Memory B cell (primary cell): ENCODE measurements at regions not wholly inside any gene's neighbourhood (a gene's known extent, or its start where the extent isn't known, plus 50 kb on each side); places are given as distances from the start of the nearest gene placed in this dataset.

Experiments
- ATAC-seq: fragments of 150-1000 bp; cut with Tn5 transposase; 2 replicates; pipeline ENCODE4 v1.10.0; 2021; ENCODE audit warnings: low read depth, mild to moderate bottlenecking, moderate library complexity
- DNase-seq, 2 donors: peaks; one replicate each; pipeline ENCODE4 v3.0.0; 2022; ENCODE audit warnings: low spot score in 2 of 2
- H3K27ac Mint-ChIP-seq: one replicate; pipeline ENCODE4 v1.8.0; 2022; ENCODE audit warnings: mild to moderate bottlenecking, moderate library complexity, mixed read lengths
- H3K27me3 Mint-ChIP-seq: one replicate; pipeline ENCODE4 v1.8.0; 2022; ENCODE audit warnings: mixed read lengths
- H3K36me3 Mint-ChIP-seq: one replicate; pipeline ENCODE4 v1.8.0; 2022; ENCODE audit warnings: mild to moderate bottlenecking, mixed read lengths
- H3K4me1 Mint-ChIP-seq: one replicate; pipeline ENCODE4 v1.8.0; 2022; ENCODE audit warnings: mixed read lengths
- H3K4me3 Mint-ChIP-seq: one replicate; pipeline ENCODE4 v1.8.0; 2022; ENCODE audit warnings: mild to moderate bottlenecking, moderate library complexity, mixed read lengths
- H3K9me3 Mint-ChIP-seq: one replicate; pipeline ENCODE4 v1.8.0; 2022; ENCODE audit warnings: mixed read lengths

DNA sequence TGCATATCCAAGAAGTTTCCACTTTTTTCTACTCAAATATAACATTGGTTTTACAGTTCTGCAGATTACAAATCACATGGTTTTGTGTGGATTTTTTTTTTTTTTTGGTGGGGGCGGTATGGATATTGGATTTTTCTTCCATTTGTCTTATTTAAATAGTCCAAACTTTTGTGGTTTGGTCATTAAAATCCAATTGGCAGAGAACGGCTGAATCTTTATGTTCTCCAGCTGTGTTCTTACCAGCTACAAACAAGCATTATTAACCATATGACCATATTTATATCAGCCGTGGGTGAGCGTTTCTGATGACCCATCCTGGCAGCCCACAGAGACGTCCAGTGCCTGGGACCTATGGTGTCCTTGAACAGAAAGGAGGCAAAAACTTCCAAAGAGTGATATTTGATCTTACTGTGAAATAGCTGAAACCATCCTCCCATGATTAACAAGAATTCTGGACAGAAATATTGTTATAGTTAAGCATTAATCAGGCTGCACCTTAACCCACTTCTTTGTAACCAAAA lies 200.4 kb downstream of the LYPLAL1 start:
- Mint-ChIP-seq H3K27ac (no peak overlapping the region), H3K27me3 (no peaks in the 10 kb centered on the region), H3K4me1 (no peaks in the 10 kb centered on the region), H3K36me3 (no peaks in the 10 kb centered on the region), H3K4me3 (no peak overlapping the region), H3K9me3 (no peaks in the 10 kb centered on the region)
- DNase-seq (no peak), ATAC-seq (no peak)

DNA sequence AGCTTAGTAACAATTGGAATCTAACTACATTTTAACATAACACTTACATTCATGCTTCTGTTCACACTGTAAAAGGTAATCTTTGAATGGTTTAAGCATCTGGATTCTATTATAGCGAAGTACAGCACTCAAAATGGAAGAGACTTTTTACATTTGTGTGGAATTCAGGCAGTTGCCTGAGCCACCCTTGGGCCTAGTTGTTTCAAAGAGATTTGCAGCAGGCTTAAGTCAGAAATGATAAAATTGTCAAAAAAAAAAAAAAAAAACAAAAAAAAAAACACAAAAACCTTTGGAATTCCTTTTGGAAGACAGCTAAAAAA lies 199.9 kb downstream of the LYPLAL1 start:
- no peak for DNase-seq
- Mint-ChIP-seq H3K4me3 (no peak overlapping the region), H3K27me3 (no peaks in the 10 kb centered on the region), H3K27ac (no peak overlapping the region), H3K9me3 (no peaks in the 10 kb centered on the region), H3K4me1 (no peaks in the 10 kb centered on the region), H3K36me3 (no peaks in the 10 kb centered on the region)
- ATAC-seq = no peak

DNA sequence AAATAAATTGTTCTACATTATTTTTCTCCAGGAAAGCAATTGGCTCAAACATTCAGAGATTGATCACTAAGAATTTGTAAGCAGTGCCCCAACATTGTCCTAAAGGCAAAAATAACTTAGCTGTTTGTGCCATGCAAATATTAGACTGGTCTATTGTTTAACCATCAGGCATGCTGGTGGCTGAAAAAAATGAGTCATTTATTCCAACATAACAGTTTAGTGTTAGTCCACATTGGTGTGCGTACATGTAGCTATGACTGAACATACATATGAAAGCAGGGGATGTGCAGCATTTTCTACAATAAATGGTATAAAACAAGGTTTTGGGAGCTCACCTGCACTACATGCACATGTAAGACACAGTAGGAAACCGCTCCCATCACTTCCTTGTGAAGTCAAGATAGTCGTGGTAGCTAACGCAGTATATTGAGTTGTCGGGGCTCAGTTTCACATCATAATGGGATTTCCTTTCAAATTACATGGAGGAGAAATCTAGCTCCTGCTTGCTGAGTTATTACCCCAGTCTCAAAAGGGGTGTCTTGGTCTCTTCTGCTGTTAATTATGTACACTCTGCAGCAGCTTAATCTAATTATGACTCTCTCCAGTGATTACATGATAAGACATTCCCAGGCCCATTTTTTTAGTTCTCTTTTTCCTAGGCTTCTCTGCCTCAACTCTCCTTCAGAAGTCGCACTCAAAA lies 199.4 kb downstream of the LYPLAL1 start:
- Mint-ChIP-seq H3K27ac (no peak overlapping the region), H3K27me3 (no peaks in the 10 kb centered on the region), H3K4me1 (no peaks in the 10 kb centered on the region), H3K4me3 (no peak overlapping the region), H3K9me3 (no peaks in the 10 kb centered on the region), H3K36me3 (no peaks in the 10 kb centered on the region)
- DNase-seq (no peak), ATAC-seq (no peak)

DNA sequence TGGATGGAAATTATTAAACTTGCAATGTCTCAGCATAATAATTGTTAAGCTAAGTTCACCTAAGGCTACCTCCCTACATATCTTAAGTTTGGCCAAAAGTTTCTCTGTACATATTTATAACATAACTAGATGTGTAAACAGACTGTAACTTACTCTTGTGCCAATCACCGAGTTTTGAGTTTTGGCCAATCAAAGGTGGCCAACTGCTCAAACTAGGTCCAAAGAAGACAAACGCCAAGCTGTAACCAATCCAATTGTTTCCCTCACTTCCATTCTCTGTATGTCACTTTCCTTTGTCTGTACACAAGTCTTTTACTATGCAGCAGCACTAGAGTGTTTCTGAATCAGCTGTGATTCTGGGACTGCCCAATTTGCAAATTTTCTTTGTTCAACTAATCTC lies 197.8 kb downstream of the LYPLAL1 start:
- Mint-ChIP-seq H3K9me3 (no peaks in the 10 kb centered on the region), H3K27ac (no peak overlapping the region), H3K36me3 (no peaks in the 10 kb centered on the region)

DNA sequence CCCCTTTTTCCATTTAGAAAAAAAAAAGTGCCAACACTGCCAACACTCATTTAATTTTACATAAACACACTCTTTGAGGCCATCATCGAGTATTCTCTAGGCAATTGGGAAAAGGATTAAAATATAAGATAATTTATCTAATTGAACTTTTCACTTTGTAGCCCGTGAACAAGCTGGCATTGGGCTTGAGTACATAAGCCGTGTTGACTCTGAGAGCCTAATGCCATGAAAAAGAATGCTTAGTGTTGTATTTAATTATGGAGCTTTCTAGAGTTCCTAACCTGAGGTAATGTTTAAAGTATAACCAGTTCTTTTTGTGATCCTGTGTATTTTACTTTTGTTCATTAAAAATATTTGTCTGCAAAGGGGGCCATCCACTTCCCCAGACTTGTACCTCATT lies 193.8 kb downstream of the LYPLAL1 start:
- no peak overlapping the region for H3K4me3 Mint-ChIP-seq
- no peak overlapping the region for H3K27ac Mint-ChIP-seq
- DNase-seq (no peak), ATAC-seq (no peak)
- no peaks in the 10 kb centered on the region for H3K27me3 Mint-ChIP-seq
- H3K9me3 Mint-ChIP-seq = no peaks in the 10 kb centered on the region
- no peaks in the 10 kb centered on the region for H3K4me1 Mint-ChIP-seq
- no peaks in the 10 kb centered on the region for H3K36me3 Mint-ChIP-seq

More for the DNA sequence above, 197.8 kb downstream of the LYPLAL1 start:
- Mint-ChIP-seq H3K27me3 (no peaks in the 10 kb centered on the region), H3K4me3 (no peak overlapping the region), H3K4me1 (no peaks in the 10 kb centered on the region)
- no peak for ATAC-seq
- no peak for DNase-seq

DNA sequence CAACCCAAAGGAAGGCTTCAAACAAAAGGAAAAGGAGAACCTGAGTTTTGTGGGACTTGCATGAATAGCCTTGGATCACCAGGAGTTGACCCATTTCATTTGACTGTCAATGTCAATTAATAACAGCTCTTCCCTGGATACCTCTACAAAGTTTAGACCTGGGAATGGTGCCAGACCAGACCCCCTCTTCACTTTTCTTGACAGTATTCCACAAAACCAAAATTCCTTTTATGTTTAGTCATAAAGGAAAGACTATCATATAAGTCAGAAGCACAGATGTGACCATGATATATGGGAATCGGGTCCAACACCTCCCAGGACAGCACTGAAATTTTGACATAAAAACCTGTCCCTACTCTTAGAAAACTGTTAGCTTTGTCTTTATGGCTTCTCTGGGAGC lies 191.8 kb downstream of the LYPLAL1 start:
- ATAC-seq (no peak), DNase-seq (no peak)
- Mint-ChIP-seq H3K4me1 (no peaks in the 10 kb centered on the region), H3K9me3 (no peaks in the 10 kb centered on the region), H3K27me3 (no peaks in the 10 kb centered on the region), H3K4me3 (no peak overlapping the region), H3K27ac (no peak overlapping the region), H3K36me3 (no peaks in the 10 kb centered on the region)

DNA sequence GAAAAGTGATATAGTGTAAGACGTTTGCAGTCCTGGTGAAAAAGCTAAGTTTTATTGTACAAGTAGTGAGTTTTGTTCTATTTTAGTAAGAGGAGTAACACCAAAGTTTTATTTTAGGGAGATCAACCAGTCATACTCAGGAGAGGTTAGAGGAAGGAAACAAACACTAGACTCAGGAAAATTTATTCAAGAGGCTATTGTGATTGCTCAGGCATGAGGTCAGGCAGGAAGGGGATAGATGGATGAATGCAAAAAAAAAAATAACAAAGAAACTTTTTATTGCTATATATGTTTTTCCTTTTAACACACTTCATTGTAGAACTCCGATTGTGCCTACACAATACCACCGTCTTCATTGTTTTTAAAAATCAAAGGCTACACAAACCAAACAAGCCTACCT lies 189.0 kb downstream of the LYPLAL1 start:
- Mint-ChIP-seq H3K4me3 (no peak overlapping the region), H3K27ac (no peak overlapping the region), H3K36me3 (no peaks in the 10 kb centered on the region), H3K9me3 (peaks cover 2% of the 10 kb centered on the region), H3K4me1 (no peaks in the 10 kb centered on the region), H3K27me3 (no peaks in the 10 kb centered on the region)
- ATAC-seq (no peak), DNase-seq (no peak)

DNA sequence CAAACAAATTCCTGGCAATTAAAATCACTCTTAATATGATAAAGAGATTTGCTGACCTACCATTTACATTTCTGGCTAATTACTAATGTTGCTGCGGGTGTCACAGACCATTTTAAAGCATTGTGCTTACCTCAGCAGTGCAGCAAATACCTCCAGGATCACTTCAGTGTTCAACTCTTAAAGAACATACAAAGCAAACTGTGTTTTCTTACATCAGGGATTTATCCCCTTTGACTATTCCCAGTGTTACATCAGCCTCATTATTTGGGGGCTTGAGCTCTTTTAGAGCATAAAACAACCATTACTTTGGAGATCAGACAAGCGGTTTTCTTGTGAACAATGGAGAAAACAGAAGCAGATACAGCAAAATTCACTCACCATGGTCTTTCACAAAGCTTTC lies 185.4 kb downstream of the LYPLAL1 start:
- DNase-seq (no peak), ATAC-seq (no peak)
- Mint-ChIP-seq H3K4me3 (no peak overlapping the region), H3K4me1 (no peaks in the 10 kb centered on the region), H3K9me3 (peaks cover 2% of the 10 kb centered on the region), H3K27me3 (no peaks in the 10 kb centered on the region), H3K36me3 (peaks cover 2% of the 10 kb centered on the region), H3K27ac (no peak overlapping the region)

DNA sequence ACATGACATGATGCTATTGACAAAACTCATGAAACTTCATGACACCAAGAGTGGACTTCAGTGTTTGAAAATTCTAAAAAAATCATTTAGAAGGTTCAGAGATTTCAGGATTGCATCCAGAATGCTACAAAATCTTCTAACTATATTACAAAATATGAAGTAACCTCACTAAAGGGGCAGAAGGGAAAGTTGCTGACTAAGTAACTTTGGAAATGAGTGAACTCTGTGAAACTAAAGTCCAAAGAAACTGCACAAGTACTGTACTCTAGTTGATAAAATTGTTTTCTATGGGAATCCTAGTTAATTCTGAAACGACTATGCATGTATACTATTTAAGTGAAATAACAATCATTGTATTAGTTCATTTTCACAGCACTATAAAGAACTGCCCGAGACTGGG lies 184.4 kb downstream of the LYPLAL1 start:
- H3K4me1 Mint-ChIP-seq = no peaks in the 10 kb centered on the region
- peaks cover 2% of the 10 kb centered on the region for H3K9me3 Mint-ChIP-seq
- ATAC-seq (no peak), DNase-seq (no peak)
- H3K27ac Mint-ChIP-seq = no peak overlapping the region
- no peak overlapping the region for H3K4me3 Mint-ChIP-seq
- no peaks in the 10 kb centered on the region for H3K27me3 Mint-ChIP-seq
- H3K36me3 Mint-ChIP-seq = peaks cover 2% of the 10 kb centered on the region

DNA sequence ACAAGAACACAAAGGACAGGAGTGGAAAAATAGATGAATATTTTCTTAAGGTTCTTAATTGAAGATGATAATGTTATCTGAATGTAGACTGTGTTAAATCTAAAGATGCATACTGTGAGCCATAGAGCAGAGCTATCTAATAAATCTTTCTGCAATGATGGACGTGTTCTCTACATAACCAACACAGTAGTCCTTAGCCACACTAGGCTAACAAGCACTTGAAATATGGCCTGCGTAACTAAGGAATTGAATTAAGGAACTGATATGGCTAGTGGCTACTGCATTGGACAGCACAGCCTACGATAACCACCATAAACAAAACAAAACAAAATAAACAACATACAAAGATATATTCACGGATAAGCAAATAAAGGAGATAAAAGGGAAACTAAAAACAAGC lies 181.3 kb downstream of the LYPLAL1 start:
- DNase-seq = no peak
- ATAC-seq = no peak
- Mint-ChIP-seq H3K27ac (no peak overlapping the region), H3K27me3 (no peaks in the 10 kb centered on the region), H3K36me3 (peaks cover 2% of the 10 kb centered on the region), H3K9me3 (peaks cover 2% of the 10 kb centered on the region), H3K4me3 (no peak overlapping the region), H3K4me1 (no peaks in the 10 kb centered on the region)

DNA sequence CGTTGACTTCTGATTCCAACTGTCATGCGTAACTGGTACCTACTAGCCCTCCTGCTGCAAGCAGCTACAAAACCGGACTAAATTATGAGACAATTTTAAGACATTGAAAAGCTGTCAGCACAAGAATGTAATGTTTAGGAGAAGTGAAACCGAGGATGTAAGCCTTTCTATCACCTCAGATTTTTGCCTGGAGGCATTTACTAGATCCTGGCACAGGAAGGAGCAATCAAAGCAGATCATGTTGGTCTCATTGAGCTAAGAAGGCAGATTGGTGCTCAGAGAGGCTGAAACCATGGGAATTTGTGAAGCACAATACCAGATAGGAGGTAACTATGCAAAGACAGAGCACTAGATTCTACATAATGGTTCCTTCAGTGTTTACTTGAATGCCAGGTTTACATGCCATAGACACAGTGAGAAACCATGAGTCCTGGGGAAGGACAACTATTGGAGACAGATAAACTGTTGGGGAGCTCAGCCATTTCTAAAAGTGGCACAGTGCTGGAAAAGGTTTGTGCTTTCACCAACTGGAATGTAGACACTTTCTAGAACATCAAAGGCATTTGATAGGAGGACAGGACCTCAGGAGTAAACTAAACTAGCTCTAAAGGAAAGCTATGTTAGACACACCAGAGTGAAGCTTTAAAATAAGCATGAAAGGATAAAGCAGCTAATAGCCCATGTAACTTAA lies 179.4 kb downstream of the LYPLAL1 start:
- no peak for ATAC-seq
- peaks cover 4% of the 10 kb centered on the region for H3K36me3 Mint-ChIP-seq
- H3K27ac Mint-ChIP-seq = no peak overlapping the region
- DNase-seq = no peak
- no peaks in the 10 kb centered on the region for H3K9me3 Mint-ChIP-seq
- no peak overlapping the region for H3K4me3 Mint-ChIP-seq
- no peaks in the 10 kb centered on the region for H3K4me1 Mint-ChIP-seq
- H3K27me3 Mint-ChIP-seq = no peaks in the 10 kb centered on the region

DNA sequence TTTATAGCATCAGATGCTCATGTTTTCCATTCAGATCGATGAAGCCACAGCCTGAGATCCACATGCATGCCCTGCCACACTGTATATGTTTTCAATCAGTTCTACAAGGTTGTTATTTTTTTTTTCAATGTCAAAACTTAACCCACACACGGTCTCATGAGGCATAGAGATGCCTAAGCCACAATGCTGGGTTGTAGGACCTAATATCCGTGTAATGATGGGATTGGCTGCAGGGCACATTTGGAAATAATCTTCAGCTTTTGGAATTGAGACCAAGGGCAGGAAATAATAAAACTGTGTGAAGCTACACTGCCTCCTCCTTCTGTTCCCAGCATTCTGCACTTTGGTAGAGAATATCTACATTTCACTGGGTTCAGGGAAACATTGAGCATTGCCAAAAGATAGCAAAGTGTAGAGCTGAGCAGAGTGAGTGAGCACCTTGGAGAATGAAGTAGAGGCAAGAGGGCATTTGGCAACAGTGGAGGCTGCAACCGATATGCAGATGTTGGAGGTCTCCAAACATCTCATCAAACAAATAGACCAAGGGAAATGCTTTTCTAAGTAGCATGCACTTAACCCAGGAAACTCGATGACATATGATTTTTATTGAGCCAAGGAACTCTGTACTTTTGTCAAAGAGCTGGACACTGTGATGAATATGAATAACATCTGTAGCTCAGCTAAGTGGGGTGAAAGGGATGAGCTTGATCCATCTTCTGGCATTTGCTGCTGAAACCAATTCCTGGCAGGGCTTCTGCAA lies 176.7 kb downstream of the LYPLAL1 start:
- H3K9me3 Mint-ChIP-seq = peaks cover 11% of the 10 kb centered on the region
- no peak overlapping the region for H3K4me3 Mint-ChIP-seq
- no peaks in the 10 kb centered on the region for H3K4me1 Mint-ChIP-seq
- no peak for ATAC-seq
- peaks cover 11% of the 10 kb centered on the region for H3K36me3 Mint-ChIP-seq
- DNase-seq = no peak
- peaks cover 2% of the 10 kb centered on the region for H3K27me3 Mint-ChIP-seq
- H3K27ac Mint-ChIP-seq = no peak overlapping the region

DNA sequence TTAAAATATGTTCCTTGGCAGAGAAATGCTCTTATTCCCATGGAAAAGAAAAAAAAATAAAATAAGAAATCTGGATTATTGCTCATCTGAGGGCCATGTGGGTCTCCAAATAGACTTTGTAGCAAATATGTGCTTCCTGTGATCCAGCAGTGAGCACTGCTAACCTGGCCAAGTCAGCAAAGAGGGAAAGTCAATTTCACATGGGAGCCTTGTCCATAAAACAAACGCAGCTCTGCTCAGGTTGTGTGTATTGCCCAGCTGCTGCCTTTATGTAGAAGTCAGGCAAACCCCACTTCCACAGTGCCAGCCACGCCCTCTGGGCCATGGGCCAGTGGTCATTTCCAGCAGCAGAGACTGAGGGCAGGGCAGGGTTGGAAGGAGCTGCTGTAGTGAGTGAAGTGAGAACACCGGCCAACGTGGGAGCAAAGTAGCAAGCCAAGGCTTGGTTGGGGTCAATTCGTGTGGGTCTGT lies 174.3 kb downstream of the LYPLAL1 start:
- peaks cover 2% of the 10 kb centered on the region for H3K27me3 Mint-ChIP-seq
- peaks cover 21% of the 10 kb centered on the region for H3K36me3 Mint-ChIP-seq
- peaks cover 19% of the 10 kb centered on the region for H3K9me3 Mint-ChIP-seq
- no peak for DNase-seq
- H3K4me3 Mint-ChIP-seq = no peak overlapping the region
- no peaks in the 10 kb centered on the region for H3K4me1 Mint-ChIP-seq
- no peak for ATAC-seq
- H3K27ac Mint-ChIP-seq = no peak overlapping the region

DNA sequence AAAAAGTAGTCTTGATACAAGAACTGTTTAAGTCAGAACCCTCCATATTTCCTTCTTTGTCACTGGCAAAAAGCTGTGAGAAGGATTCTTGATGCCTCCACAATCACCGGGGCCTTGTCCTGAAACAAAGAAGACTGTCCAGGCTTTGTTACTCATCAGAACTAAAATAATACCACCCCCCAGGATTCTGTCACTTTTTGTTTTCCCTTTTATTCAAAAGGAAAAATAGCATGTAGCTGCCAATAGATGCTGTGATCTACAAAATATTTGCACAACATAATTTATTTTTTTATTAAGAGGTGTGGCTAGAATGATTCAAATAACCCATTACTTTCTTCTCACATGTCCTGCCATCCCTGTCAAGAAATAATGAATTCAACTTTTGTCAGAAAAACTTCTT lies 173.7 kb downstream of the LYPLAL1 start:
- ATAC-seq (no peak), DNase-seq (no peak)
- Mint-ChIP-seq H3K4me1 (no peaks in the 10 kb centered on the region), H3K27ac (no peak overlapping the region), H3K4me3 (no peak overlapping the region), H3K27me3 (peaks cover 2% of the 10 kb centered on the region), H3K36me3 (peaks cover 21% of the 10 kb centered on the region), H3K9me3 (peaks cover 19% of the 10 kb centered on the region)
